ENCODE measurements at regions not wholly inside any gene's neighbourhood (a gene's known extent, or its start where the extent isn't known, plus 50 kb on each side); places are given as distances from the start of the nearest gene placed in this dataset.

DNA sequence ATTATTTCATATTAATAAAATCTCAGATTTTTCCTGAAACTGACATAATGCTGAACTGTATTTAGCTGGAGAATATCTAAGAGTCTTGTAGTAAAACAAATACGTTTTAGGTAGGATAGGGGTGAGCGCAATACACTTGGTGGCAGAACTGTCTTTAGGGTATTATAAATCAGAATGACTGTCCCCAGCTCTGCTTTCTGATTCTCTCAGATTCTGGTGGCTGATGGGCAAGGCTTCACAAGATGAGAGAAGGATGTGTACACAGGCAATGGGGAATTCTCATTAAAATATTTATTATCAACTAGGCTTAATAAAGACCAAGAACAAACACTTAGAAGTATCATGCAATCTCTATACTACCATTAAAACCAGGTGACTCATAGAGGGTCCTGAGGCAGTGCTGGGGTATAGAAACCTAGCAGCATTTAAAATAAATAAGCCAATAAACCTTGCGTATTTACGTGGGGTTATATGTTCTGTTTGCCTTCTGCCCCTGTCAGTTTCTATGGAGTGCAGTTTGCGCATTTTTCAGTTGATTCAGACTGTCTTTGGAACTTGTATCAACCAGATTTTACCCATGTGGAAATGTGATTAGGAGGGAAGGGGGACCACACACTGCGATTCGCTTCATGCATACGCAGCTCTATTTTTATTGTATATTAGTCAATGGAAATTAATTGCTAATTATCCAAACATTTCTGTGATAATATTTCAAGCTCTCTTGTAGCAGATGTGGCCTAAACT, 1150.7 kb upstream of the WWC1 start:
- H3K4me3 ChIP-seq (ENCODE audit: low read depth, low read length), result no peak overlapping the region
- TF ChIP-seq, protein P1, sequence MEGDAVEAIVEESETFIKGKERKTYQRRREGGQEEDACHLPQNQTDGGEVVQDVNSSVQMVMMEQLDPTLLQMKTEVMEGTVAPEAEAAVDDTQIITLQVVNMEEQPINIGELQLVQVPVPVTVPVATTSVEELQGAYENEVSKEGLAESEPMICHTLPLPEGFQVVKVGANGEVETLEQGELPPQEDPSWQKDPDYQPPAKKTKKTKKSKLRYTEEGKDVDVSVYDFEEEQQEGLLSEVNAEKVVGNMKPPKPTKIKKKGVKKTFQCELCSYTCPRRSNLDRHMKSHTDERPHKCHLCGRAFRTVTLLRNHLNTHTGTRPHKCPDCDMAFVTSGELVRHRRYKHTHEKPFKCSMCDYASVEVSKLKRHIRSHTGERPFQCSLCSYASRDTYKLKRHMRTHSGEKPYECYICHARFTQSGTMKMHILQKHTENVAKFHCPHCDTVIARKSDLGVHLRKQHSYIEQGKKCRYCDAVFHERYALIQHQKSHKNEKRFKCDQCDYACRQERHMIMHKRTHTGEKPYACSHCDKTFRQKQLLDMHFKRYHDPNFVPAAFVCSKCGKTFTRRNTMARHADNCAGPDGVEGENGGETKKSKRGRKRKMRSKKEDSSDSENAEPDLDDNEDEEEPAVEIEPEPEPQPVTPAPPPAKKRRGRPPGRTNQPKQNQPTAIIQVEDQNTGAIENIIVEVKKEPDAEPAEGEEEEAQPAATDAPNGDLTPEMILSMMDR (IDR thresholded peaks at IDR 0.05; ENCODE audit: low read depth, low read length, missing control alignments), result no peak
- no peak for DNase-seq (ENCODE audit: low read depth)

DNA sequence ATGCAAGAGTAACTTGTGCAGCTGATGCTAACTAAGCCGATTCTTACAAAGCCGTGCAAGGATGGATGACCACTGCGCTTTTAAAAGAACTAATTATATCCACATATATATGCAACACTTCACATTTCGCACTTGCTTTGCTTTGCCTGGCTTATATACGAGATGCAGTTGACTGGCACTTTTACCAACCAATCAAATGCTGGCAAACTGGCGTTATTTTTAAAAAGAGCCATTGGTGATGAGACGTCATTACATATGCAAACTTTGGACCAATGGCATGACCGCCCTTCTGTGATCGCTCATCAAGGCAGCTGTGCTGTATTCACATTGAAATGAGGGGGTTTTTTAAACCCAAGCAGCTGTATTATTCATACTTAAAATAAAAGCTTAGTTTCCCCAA, 1147.7 kb upstream of the WWC1 start:
- H3K4me3 ChIP-seq (ENCODE audit: low read depth, low read length), result no peak overlapping the region
- TF ChIP-seq, protein P1 (IDR thresholded peaks at IDR 0.05; ENCODE audit: low read depth, low read length, missing control alignments), result no peak
- DNase-seq (ENCODE audit: low read depth), result no peak

DNA sequence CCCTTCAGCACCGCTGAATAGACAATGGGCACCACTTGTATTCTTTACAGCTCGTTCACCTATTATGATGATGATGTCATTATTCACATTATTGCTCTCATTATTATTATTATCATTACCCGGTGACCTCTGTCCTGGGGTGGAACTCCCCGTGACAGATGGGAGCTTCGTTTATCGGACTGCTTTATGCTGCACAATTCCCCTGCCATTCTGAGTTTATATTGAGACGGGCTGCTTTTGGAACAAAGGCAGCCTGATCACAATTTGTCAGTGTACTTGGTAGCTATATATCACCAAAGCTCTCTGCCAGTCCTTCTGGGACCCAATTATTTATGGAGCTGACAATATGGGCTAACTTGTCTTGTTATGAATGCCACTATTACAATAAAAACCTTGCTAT, 1145.6 kb upstream of the WWC1 start:
- DNase-seq (ENCODE audit: low read depth), result no peak
- TF ChIP-seq, protein P1 (IDR thresholded peaks at IDR 0.05; ENCODE audit: low read depth, low read length, missing control alignments), result no peak
- H3K4me3 ChIP-seq (ENCODE audit: low read depth, low read length), result no peak overlapping the region

DNA sequence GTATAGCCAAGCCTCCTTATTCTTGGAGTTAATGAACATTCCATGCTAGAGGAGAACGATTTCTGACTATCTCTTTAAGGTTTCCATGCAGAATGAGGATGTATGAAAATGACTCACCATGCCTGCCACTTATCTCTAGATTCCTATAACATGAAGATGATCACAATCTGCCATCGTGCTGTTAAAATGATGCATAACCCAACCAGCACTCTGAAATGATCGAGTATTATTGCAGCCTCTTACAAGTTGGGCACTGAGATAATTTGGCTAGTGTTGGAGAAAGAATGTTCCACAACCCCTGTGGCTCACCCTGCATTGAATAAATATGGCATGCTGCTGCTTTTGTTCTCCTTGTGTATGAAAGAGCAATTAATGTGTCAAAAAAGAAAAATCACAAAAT, 1143.6 kb upstream of the WWC1 start:
- DNase-seq (ENCODE audit: low read depth), result no peak
- no peak overlapping the region for H3K4me3 ChIP-seq (ENCODE audit: low read depth, low read length)
- TF ChIP-seq, protein P1 (IDR thresholded peaks at IDR 0.05; ENCODE audit: low read depth, low read length, missing control alignments), result no peak

DNA sequence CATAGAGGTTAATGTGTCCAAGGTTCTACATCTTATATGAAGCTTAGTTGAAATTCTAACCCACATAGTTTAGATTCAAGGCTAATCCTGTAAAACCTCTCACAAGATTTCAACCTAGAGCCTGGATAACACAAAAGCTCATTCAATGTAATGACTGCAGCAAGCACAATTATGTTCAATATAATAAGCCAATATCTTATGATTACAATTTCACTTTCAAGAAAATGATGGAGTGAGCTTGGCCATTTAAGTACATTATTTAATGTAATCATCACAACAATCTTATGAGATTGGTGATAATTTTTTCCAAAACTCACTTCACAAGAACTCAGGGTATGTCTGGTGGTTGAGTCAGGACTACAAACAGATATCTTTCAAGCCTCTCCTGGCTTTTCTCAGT, 1140.8 kb upstream of the WWC1 start:
- no peak for DNase-seq (ENCODE audit: low read depth)
- H3K4me3 ChIP-seq (ENCODE audit: low read depth, low read length), result no peak overlapping the region
- TF ChIP-seq, protein P1 (IDR thresholded peaks at IDR 0.05; ENCODE audit: low read depth, low read length, missing control alignments), result no peak

DNA sequence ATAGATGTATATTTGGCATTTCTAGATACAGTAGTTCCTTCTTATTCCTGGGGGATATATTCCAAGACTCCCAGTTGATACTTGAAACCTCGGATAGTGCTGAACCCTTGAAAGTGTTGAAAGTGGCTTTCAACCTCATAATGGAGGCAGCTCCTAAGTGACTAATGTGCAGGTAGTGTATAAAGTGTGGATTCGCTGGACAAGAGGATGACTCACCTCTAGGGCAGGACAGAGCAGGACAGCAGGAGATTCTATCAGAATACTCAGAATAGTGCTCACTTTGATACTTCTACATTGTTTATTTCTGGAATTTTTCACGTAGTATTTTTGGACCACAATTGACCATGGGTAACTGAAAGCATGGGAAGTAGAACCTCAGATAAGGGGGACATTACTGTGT, 1138.9 kb upstream of the WWC1 start:
- DNase-seq (ENCODE audit: low read depth), result no peak
- no peak overlapping the region for H3K4me3 ChIP-seq (ENCODE audit: low read depth, low read length)
- TF ChIP-seq, protein P1 (IDR thresholded peaks at IDR 0.05; ENCODE audit: low read depth, low read length, missing control alignments), result no peak

DNA sequence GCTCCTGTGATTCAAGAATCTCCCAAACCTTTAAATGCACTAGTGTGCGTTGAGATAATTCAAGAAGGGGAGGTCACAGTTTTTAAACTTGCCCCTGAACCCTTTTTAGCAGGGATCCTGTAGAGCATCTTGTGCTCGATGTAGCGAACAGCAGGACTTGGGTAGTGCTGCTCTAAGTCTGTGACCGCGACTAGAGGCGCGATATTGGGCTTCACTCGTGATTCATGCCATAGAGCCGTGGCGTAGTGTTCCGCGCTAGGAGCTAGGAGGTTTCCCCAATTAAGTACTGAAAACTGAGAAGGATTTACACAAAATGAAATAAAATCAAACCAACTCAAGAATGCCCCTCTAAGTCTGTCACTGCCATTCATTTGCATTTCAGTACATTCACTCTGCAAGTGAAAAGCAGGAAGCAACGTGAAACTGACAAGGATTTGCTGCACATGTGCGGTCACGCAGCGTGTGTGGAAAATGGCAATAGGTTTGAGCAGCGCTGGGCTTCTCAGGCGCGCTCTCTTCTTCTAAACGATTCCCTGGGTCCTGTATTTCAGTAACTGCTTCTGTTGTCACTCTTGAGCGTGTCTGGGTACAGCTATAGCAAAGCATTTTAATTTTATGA, 1135.9 kb upstream of the WWC1 start:
- TF ChIP-seq, protein P1 (IDR thresholded peaks at IDR 0.05; ENCODE audit: low read depth, low read length, missing control alignments), result no peak
- no peak overlapping the region for H3K4me3 ChIP-seq (ENCODE audit: low read depth, low read length)
- no peak for DNase-seq (ENCODE audit: low read depth)

Data from GM12864 (cell line).